BLaER1 (cell line): ENCODE measurements at regions not wholly inside any gene's neighbourhood (a gene's known extent, or its start where the extent isn't known, plus 50 kb on each side); places are given as distances from the start of the nearest gene placed in this dataset.

Experiments
- H3K27ac ChIP-seq: shearing (Covaris generic); formaldehyde crosslinking; 2 replicates; pipeline ENCODE4 v1.8.1; 2022
- H3K27me3 ChIP-seq: shearing (Covaris generic); formaldehyde crosslinking; 2 replicates; pipeline ENCODE4 v1.8.1; 2022
- H3K36me3 ChIP-seq: shearing (Covaris generic); formaldehyde crosslinking; 2 replicates; pipeline ENCODE4 v1.8.1; 2022
- H3K4me1 ChIP-seq: shearing (Covaris generic); formaldehyde crosslinking; 2 replicates; pipeline ENCODE4 v1.8.1; 2022
- H3K4me2 ChIP-seq: shearing (Covaris generic); formaldehyde crosslinking; 2 replicates; pipeline ENCODE4 v1.8.1; 2022
- H3K4me3 ChIP-seq: shearing (Covaris generic); formaldehyde crosslinking; 2 replicates; pipeline ENCODE4 v1.8.1; 2022
- H3K9ac ChIP-seq: shearing (Covaris generic); formaldehyde crosslinking; 2 replicates; pipeline ENCODE4 v1.8.1; 2022
- H3K9me3 ChIP-seq: shearing (Covaris generic); formaldehyde crosslinking; 2 replicates; pipeline ENCODE4 v1.8.1; 2022
- H4K20me1 ChIP-seq: shearing (Covaris generic); formaldehyde crosslinking; 2 replicates; pipeline ENCODE4 v1.8.1; 2022
- Cebpa-rat ChIP-seq: shearing (Covaris generic); IDR thresholded peaks from 2 replicates; pipeline ENCODE4 v1.8.1; 2022

- no peaks in the 10 kb centered on the region for H3K4me1 ChIP-seq
- H3K4me3 ChIP-seq, result no peak overlapping the region
- TF ChIP-seq Cebpa-rat, result no peak
- H3K36me3 ChIP-seq, result no peaks in the 10 kb centered on the region
- H3K9me3 ChIP-seq, result peaks cover 7% of the 10 kb centered on the region
- H4K20me1 ChIP-seq, result no peaks in the 10 kb centered on the region
- H3K9ac ChIP-seq, result no peak overlapping the region
- no peak overlapping the region for H3K27ac ChIP-seq
- no peaks in the 10 kb centered on the region for H3K27me3 ChIP-seq
- H3K4me2 ChIP-seq, result no peak overlapping the region
Measured at GRCh38 chr3:78273326-78273725, 1233.4 kb downstream of the ROBO2 start.

DNA sequence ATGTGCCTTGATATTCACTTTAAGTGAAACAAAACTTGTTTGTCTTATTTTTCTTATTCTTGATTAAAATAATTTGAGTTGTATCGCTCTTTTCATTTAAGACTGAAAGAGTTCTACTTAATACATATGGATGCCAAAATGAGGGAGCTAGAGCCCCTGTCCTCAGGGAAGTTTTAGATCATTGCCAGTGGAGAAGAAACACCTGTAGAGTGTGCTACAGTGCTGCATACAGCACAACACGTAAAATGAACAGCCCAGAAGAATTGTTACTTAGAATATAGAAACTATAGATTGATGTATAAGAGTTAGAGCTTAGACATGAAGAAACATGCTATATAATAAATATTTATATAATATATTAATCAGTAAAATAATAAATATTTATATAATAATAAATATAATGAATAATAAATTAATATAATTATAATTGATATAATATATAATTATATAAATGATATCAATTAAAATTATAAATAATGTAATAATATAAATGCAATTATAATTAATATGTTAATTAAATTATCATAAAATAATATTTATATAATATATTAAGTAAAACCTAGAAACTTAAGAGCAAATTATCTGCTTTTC is 1234.7 kb downstream of the ROBO2 start:
- TF ChIP-seq Cebpa-rat, result no peak
- Histone ChIP-seq H3K27ac (no peak overlapping the region), H3K4me2 (no peak overlapping the region), H3K27me3 (no peaks in the 10 kb centered on the region), H3K36me3 (no peaks in the 10 kb centered on the region), H3K9ac (no peak overlapping the region), H3K4me3 (no peak overlapping the region), H4K20me1 (no peaks in the 10 kb centered on the region), H3K9me3 (no peaks in the 10 kb centered on the region), H3K4me1 (no peaks in the 10 kb centered on the region)

GRCh38 chr3:78275420-78275852 is 1235.5 kb downstream of the ROBO2 start:
- Histone ChIP-seq H4K20me1 (no peaks in the 10 kb centered on the region), H3K27ac (no peak overlapping the region), H3K4me2 (no peak overlapping the region), H3K36me3 (no peaks in the 10 kb centered on the region), H3K27me3 (no peaks in the 10 kb centered on the region), H3K4me1 (no peaks in the 10 kb centered on the region), H3K4me3 (no peak overlapping the region), H3K9ac (no peak overlapping the region), H3K9me3 (no peaks in the 10 kb centered on the region)
- no peak for TF ChIP-seq Cebpa-rat

DNA sequence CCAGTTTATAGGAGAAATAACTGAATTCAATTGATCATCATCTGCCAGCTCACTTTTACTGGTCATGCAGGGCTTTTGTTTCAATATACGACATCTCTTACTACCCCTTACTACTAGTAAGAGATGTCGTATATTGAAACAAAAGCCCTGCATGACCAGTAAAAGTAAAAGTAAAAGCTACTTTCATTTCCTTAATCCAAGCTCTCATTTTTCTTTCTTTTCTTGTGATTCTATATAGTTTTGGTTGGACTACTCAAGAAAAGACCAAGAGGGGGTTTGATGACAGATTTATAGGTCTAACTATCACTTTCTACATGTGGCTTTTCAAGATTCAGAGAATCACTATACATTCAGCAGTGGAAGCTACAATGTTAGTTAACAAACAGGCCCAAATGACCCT is 1237.3 kb downstream of the ROBO2 start:
- Histone ChIP-seq H3K27me3 (no peaks in the 10 kb centered on the region), H3K4me1 (no peaks in the 10 kb centered on the region), H3K9ac (no peak overlapping the region), H4K20me1 (no peaks in the 10 kb centered on the region), H3K4me3 (no peak overlapping the region), H3K9me3 (no peaks in the 10 kb centered on the region), H3K36me3 (no peaks in the 10 kb centered on the region), H3K4me2 (no peak overlapping the region), H3K27ac (no peak overlapping the region)
- no peak for TF ChIP-seq Cebpa-rat

GRCh38 chr3:78277801-78278200 is 1237.9 kb downstream of the ROBO2 start:
- no peak for TF ChIP-seq Cebpa-rat
- Histone ChIP-seq H3K27me3 (no peaks in the 10 kb centered on the region), H3K36me3 (no peaks in the 10 kb centered on the region), H3K27ac (no peak overlapping the region), H3K4me3 (no peak overlapping the region), H3K9me3 (no peaks in the 10 kb centered on the region), H3K9ac (no peak overlapping the region), H3K4me2 (no peak overlapping the region), H4K20me1 (no peaks in the 10 kb centered on the region), H3K4me1 (no peaks in the 10 kb centered on the region)

- H3K4me2 ChIP-seq, result no peak overlapping the region
- no peak overlapping the region for H3K9ac ChIP-seq
- H3K9me3 ChIP-seq, result no peaks in the 10 kb centered on the region
- H3K4me3 ChIP-seq, result no peak overlapping the region
- no peaks in the 10 kb centered on the region for H3K4me1 ChIP-seq
- H3K27ac ChIP-seq, result no peak overlapping the region
- no peaks in the 10 kb centered on the region for H3K36me3 ChIP-seq
- TF ChIP-seq Cebpa-rat, result no peak
- H4K20me1 ChIP-seq, result no peaks in the 10 kb centered on the region
- no peaks in the 10 kb centered on the region for H3K27me3 ChIP-seq
Measured at GRCh38 chr3:78279091-78279490, 1239.2 kb downstream of the ROBO2 start.

DNA sequence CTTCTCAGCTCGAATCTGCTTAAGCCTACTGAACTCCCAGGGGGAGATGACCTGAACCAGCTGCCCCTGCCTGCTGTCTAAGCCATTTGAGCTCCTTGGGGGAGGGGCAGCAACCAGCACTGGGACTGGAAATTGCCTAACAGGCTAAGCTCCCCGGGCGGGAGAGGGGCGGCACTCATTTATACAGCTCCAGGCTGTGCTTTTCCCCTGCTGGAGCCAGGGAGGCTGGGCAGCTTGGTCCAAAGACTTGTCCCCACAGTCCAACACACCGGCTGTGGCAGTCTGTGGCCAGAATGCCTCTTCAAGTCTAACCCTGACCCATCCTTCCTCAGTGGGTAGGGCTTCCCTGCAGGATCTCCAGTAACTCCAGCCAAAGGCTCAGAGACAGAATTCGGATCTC is 1241.5 kb downstream of the ROBO2 start:
- no peak overlapping the region for H3K9ac ChIP-seq
- no peaks in the 10 kb centered on the region for H4K20me1 ChIP-seq
- no peak for TF ChIP-seq Cebpa-rat
- no peaks in the 10 kb centered on the region for H3K36me3 ChIP-seq
- no peak overlapping the region for H3K4me3 ChIP-seq
- no peak overlapping the region for H3K27ac ChIP-seq
- H3K4me1 ChIP-seq, result no peaks in the 10 kb centered on the region
- H3K27me3 ChIP-seq, result no peaks in the 10 kb centered on the region
- H3K4me2 ChIP-seq, result no peak overlapping the region
- no peaks in the 10 kb centered on the region for H3K9me3 ChIP-seq

GRCh38 chr3:78283994-78284393 is 1244.1 kb downstream of the ROBO2 start:
- Histone ChIP-seq H4K20me1 (no peaks in the 10 kb centered on the region), H3K27ac (no peak overlapping the region), H3K9me3 (no peaks in the 10 kb centered on the region), H3K9ac (no peak overlapping the region), H3K27me3 (no peaks in the 10 kb centered on the region), H3K4me3 (no peak overlapping the region), H3K4me1 (no peaks in the 10 kb centered on the region), H3K36me3 (no peaks in the 10 kb centered on the region), H3K4me2 (no peak overlapping the region)
- no peak for TF ChIP-seq Cebpa-rat

- no peaks in the 10 kb centered on the region for H4K20me1 ChIP-seq
- no peak overlapping the region for H3K4me2 ChIP-seq
- H3K4me1 ChIP-seq, result no peaks in the 10 kb centered on the region
- H3K27me3 ChIP-seq, result no peaks in the 10 kb centered on the region
- TF ChIP-seq Cebpa-rat, result no peak
- no peak overlapping the region for H3K27ac ChIP-seq
- H3K9ac ChIP-seq, result no peak overlapping the region
- H3K36me3 ChIP-seq, result no peaks in the 10 kb centered on the region
- no peaks in the 10 kb centered on the region for H3K9me3 ChIP-seq
- H3K4me3 ChIP-seq, result no peak overlapping the region
Measured at GRCh38 chr3:78285032-78285728, 1245.3 kb downstream of the ROBO2 start.

DNA sequence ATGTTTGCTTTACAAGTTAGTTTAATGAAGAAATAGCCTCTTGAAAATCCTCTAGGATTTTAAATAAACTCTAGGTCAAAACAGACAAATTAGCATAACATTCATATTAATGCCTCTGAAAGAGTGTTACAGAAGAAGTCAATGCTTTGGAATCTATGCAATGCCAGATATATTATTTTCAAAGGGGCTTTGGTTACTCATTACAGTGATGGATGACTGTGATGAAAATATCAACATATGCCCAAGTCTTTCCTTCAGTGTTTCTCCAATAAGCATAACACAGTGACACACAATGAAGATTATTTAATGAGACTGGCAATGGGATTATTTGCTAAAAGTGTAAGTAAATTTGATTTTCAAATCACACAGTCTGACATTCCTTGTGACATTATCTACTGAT is 1247.2 kb downstream of the ROBO2 start:
- H3K36me3 ChIP-seq, result no peaks in the 10 kb centered on the region
- no peaks in the 10 kb centered on the region for H3K27me3 ChIP-seq
- no peak overlapping the region for H3K27ac ChIP-seq
- H3K4me3 ChIP-seq, result no peak overlapping the region
- no peak for TF ChIP-seq Cebpa-rat
- no peaks in the 10 kb centered on the region for H4K20me1 ChIP-seq
- no peaks in the 10 kb centered on the region for H3K9me3 ChIP-seq
- no peak overlapping the region for H3K4me2 ChIP-seq
- H3K9ac ChIP-seq, result no peak overlapping the region
- H3K4me1 ChIP-seq, result no peaks in the 10 kb centered on the region

- Histone ChIP-seq H3K4me3 (no peak overlapping the region), H3K4me1 (no peaks in the 10 kb centered on the region), H3K9ac (no peak overlapping the region), H3K4me2 (no peak overlapping the region), H3K27me3 (no peaks in the 10 kb centered on the region), H3K9me3 (no peaks in the 10 kb centered on the region), H3K27ac (no peak overlapping the region), H4K20me1 (no peaks in the 10 kb centered on the region), H3K36me3 (no peaks in the 10 kb centered on the region)
- TF ChIP-seq Cebpa-rat, result no peak
Measured at GRCh38 chr3:78293284-78293683, 1253.4 kb downstream of the ROBO2 start.
